ENCODE measurements at regions not wholly inside any gene's neighbourhood (a gene's known extent, or its start where the extent isn't known, plus 50 kb on each side); places are given as distances from the start of the nearest gene placed in this dataset.

- Histone ChIP-seq H3K9ac (ENCODE audit: low read length) (no peak overlapping the region), H3K79me2 (ENCODE audit: insufficient read depth, low read length) (no peaks in the 10 kb centered on the region), H3K4me1 (ENCODE audit: insufficient read depth, low read length, severe bottlenecking) (no peaks in the 10 kb centered on the region), H3K36me3 (ENCODE audit: insufficient read depth, low read length) (no peaks in the 10 kb centered on the region), H3K27me3 (ENCODE audit: insufficient read depth, low read length) (no peaks in the 10 kb centered on the region), H3K27ac (ENCODE audit: low read depth, low read length, poor library complexity, severe bottlenecking) (no peak overlapping the region), H3K9me2 (ENCODE audit: low read depth, low read length) (no peaks in the 10 kb centered on the region), H3F3A (ENCODE audit: insufficient read depth, low read length) (no peaks in the 10 kb centered on the region), H4K20me1 (ENCODE audit: insufficient read depth, low read length) (no peaks in the 10 kb centered on the region), H3K9me3 (ENCODE audit: low read length) (no peaks in the 10 kb centered on the region), H3K4me2 (ENCODE audit: low read length) (no peak overlapping the region), H2AFZ (ENCODE audit: low read length) (no peak overlapping the region), H3K4me3 (ENCODE audit: low read depth, low read length, poor library complexity, severe bottlenecking) (no peak overlapping the region)
- TF ChIP-seq EZH2 (IDR thresholded peaks at IDR 0.05; ENCODE audit: borderline replicate concordance, low read length), result no peak
Observed at GRCh38 chr2:222087998-222088397, 210.8 kb downstream of the PAX3 start.

- Histone ChIP-seq H2AFZ (ENCODE audit: low read length) (no peak overlapping the region), H3K4me2 (ENCODE audit: low read length) (no peak overlapping the region), H3K9ac (ENCODE audit: low read length) (no peak overlapping the region), H3K79me2 (ENCODE audit: insufficient read depth, low read length) (no peaks in the 10 kb centered on the region), H4K20me1 (ENCODE audit: insufficient read depth, low read length) (no peaks in the 10 kb centered on the region), H3K4me1 (ENCODE audit: insufficient read depth, low read length, severe bottlenecking) (no peaks in the 10 kb centered on the region), H3K27ac (ENCODE audit: low read depth, low read length, poor library complexity, severe bottlenecking) (no peak overlapping the region), H3K9me3 (ENCODE audit: low read length) (no peaks in the 10 kb centered on the region), H3F3A (ENCODE audit: insufficient read depth, low read length) (no peaks in the 10 kb centered on the region), H3K36me3 (ENCODE audit: insufficient read depth, low read length) (no peaks in the 10 kb centered on the region), H3K27me3 (ENCODE audit: insufficient read depth, low read length) (no peaks in the 10 kb centered on the region), H3K4me3 (ENCODE audit: low read depth, low read length, poor library complexity, severe bottlenecking) (no peak overlapping the region), H3K9me2 (ENCODE audit: low read depth, low read length) (no peaks in the 10 kb centered on the region)
- no peak for TF ChIP-seq EZH2 (IDR thresholded peaks at IDR 0.05; ENCODE audit: borderline replicate concordance, low read length)
- TF ChIP-seq, protein P1, sequence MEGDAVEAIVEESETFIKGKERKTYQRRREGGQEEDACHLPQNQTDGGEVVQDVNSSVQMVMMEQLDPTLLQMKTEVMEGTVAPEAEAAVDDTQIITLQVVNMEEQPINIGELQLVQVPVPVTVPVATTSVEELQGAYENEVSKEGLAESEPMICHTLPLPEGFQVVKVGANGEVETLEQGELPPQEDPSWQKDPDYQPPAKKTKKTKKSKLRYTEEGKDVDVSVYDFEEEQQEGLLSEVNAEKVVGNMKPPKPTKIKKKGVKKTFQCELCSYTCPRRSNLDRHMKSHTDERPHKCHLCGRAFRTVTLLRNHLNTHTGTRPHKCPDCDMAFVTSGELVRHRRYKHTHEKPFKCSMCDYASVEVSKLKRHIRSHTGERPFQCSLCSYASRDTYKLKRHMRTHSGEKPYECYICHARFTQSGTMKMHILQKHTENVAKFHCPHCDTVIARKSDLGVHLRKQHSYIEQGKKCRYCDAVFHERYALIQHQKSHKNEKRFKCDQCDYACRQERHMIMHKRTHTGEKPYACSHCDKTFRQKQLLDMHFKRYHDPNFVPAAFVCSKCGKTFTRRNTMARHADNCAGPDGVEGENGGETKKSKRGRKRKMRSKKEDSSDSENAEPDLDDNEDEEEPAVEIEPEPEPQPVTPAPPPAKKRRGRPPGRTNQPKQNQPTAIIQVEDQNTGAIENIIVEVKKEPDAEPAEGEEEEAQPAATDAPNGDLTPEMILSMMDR (IDR thresholded peaks at IDR 0.05; ENCODE audit: low read length), result no peak
Observed at GRCh38 chr2:222082201-222082600, 216.6 kb downstream of the PAX3 start.

GRCh38 chr2:222080141-222080540, 218.7 kb downstream of the PAX3 start:
- H3K79me2 ChIP-seq (ENCODE audit: insufficient read depth, low read length), result no peaks in the 10 kb centered on the region
- no peaks in the 10 kb centered on the region for H3K36me3 ChIP-seq (ENCODE audit: insufficient read depth, low read length)
- no peaks in the 10 kb centered on the region for H4K20me1 ChIP-seq (ENCODE audit: insufficient read depth, low read length)
- no peaks in the 10 kb centered on the region for H3K27me3 ChIP-seq (ENCODE audit: insufficient read depth, low read length)
- H3K4me2 ChIP-seq (ENCODE audit: low read length), result no peak overlapping the region
- no peaks in the 10 kb centered on the region for H3F3A ChIP-seq (ENCODE audit: insufficient read depth, low read length)
- H3K4me3 ChIP-seq (ENCODE audit: low read depth, low read length, poor library complexity, severe bottlenecking), result no peak overlapping the region
- H3K9me3 ChIP-seq (ENCODE audit: low read length), result no peaks in the 10 kb centered on the region
- no peaks in the 10 kb centered on the region for H3K4me1 ChIP-seq (ENCODE audit: insufficient read depth, low read length, severe bottlenecking)
- no peak overlapping the region for H2AFZ ChIP-seq (ENCODE audit: low read length)
- no peak overlapping the region for H3K9ac ChIP-seq (ENCODE audit: low read length)
- H3K9me2 ChIP-seq (ENCODE audit: low read depth, low read length), result no peaks in the 10 kb centered on the region
- TF ChIP-seq, protein P1 (IDR thresholded peaks at IDR 0.05; ENCODE audit: low read length), result no peak
- no peak for TF ChIP-seq EZH2 (IDR thresholded peaks at IDR 0.05; ENCODE audit: borderline replicate concordance, low read length)
- H3K27ac ChIP-seq (ENCODE audit: low read depth, low read length, poor library complexity, severe bottlenecking), result no peak overlapping the region

- no peak for TF ChIP-seq EZH2 (IDR thresholded peaks at IDR 0.05; ENCODE audit: borderline replicate concordance, low read length)
- TF ChIP-seq, protein P1 (IDR thresholded peaks at IDR 0.05; ENCODE audit: low read length), result no peak
- Histone ChIP-seq H2AFZ (ENCODE audit: low read length) (no peak overlapping the region), H3F3A (ENCODE audit: insufficient read depth, low read length) (no peaks in the 10 kb centered on the region), H3K4me2 (ENCODE audit: low read length) (no peak overlapping the region), H3K9ac (ENCODE audit: low read length) (no peak overlapping the region), H3K79me2 (ENCODE audit: insufficient read depth, low read length) (no peaks in the 10 kb centered on the region), H3K27ac (ENCODE audit: low read depth, low read length, poor library complexity, severe bottlenecking) (no peak overlapping the region), H4K20me1 (ENCODE audit: insufficient read depth, low read length) (no peaks in the 10 kb centered on the region), H3K27me3 (ENCODE audit: insufficient read depth, low read length) (no peaks in the 10 kb centered on the region), H3K9me2 (ENCODE audit: low read depth, low read length) (no peaks in the 10 kb centered on the region), H3K4me3 (ENCODE audit: low read depth, low read length, poor library complexity, severe bottlenecking) (no peak overlapping the region), H3K9me3 (ENCODE audit: low read length) (no peaks in the 10 kb centered on the region), H3K4me1 (ENCODE audit: insufficient read depth, low read length, severe bottlenecking) (no peaks in the 10 kb centered on the region), H3K36me3 (ENCODE audit: insufficient read depth, low read length) (no peaks in the 10 kb centered on the region)
Observed at GRCh38 chr2:222076973-222077690, 221.7 kb downstream of the PAX3 start.
